Ovary (tissue), 7 donors: ENCODE measurements at regions not wholly inside any gene's neighbourhood (a gene's known extent, or its start where the extent isn't known, plus 50 kb on each side); places are given as distances from the start of the nearest gene placed in this dataset.

Experiments
- DNase-seq, 5 donors: peaks; one replicate each; pipeline ENCODE4 v3.0.0-alpha.2; 2019 to 2020
- H3K27ac ChIP-seq, 2 donors: fragments of 200-600 bp; one replicate each; pipeline versions ENCODE4 v1.5.1 to v1.8.0; 2019 to 2022
- H3K27me3 ChIP-seq: fragments of 200-600 bp; one replicate; pipeline ENCODE4 v1.8.0; 2022
- H3K36me3 ChIP-seq: fragments of 200-600 bp; sonication (generic); one replicate; pipeline ENCODE4 v1.5.1; 2019
- H3K4me1 ChIP-seq: one replicate; pipeline ENCODE4 v1.8.1; 2013; ENCODE audit warnings: mild to moderate bottlenecking, moderate library complexity; ENCODE audit not compliant: insufficient read depth
- H3K4me3 ChIP-seq: fragments of 200-600 bp; sonication (generic); one replicate; pipeline ENCODE4 v1.5.1; 2017
- H3K9me3 ChIP-seq, 2 donors: fragments of 200-600 bp in 1 of 2; sonication (generic) in 1 of 2; one replicate each; pipeline versions ENCODE4 v1.5.1 to v1.8.1; 2013 to 2019; ENCODE audit warnings: mild to moderate bottlenecking in 1 of 2, moderate library complexity in 1 of 2
- EP300 ChIP-seq: sonication (generic); formaldehyde crosslinking; IDR thresholded peaks from one replicate; pipeline ENCODE4 v1.6.1; 2017; ENCODE audit warnings: antibody characterized with exemption
- POLR2A ChIP-seq: fragments of 450-650 bp; IDR thresholded peaks from one replicate; pipeline ENCODE4 v1.6.1; 2017; ENCODE audit warnings: antibody characterized with exemption, mild to moderate bottlenecking, moderate library complexity
- WGBS, 3 donors: extraction: QIAGEN DNeasy Blood & Tissue Kit in 1 of 3; methylation state at CpG; one replicate each; pipeline versions ENCODE4 v1.1.5 to v1.1.7; 2013 to 2017; 5-methylcytosine and 5-hydroxymethylcytosine counted together
- intact Hi-C, 4 donors: fragments of 100-400 bp; cut with DNase I; formaldehyde crosslinking; loops; one replicate each; pipeline versions ENCODE4 v1.11.0 to v1.15.1; 2022 to 2023
- TF ChIP-seq, protein P1 (sequence below), 3 donors: fragments of 450-650 bp in 2 of 3; fragments of 200-600 bp in 1 of 3; IDR thresholded peaks; one replicate each; pipeline versions ENCODE4 v1.5.1 to v1.8.0; 2016 to 2022; ENCODE audit warnings: antibody characterized with exemption in 3 of 3, mild to moderate bottlenecking in 1 of 3
- donor health status: DM: no; HTN: no; CAD: no; lungs with moderate emphysema.
- donor health status: DM: no; HTN: no; CAD: no.
- donor health status: Bipolar disorder and iron deficiency.
- donor health status: DM: no; HTN: no; CAD: no.
- donor health status: DM: yes; HTN: yes; CAD: no.

DNA sequence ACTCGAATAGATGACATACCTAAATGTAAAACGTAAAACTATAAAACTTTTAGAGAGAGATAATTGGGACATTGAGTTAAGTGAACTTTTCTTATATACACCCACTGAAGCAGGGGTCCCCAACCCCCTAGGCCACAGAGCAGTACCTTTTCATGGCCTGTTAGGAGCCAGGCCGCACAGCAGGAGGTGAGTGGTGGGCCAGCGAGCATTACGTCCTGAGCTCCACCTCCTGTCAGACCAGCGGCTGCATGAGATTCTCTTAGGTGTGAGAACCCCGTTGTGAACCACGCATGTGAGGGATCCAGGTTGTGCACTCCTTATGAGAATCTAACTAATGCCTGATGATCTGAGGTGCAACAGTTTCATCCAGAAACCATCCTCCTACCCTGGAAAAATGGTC, 114.8 kb downstream of the HMX1 start:
- no peak for DNase-seq
- H3K27me3 ChIP-seq = no peaks in the 10 kb centered on the region
- H3K4me3 ChIP-seq = no peak overlapping the region
- no peaks in the 10 kb centered on the region for H3K4me1 ChIP-seq
- no peak overlapping the region for H3K27ac ChIP-seq
- H3K36me3 ChIP-seq = no peaks in the 10 kb centered on the region
- TF ChIP-seq EP300 = no peak
- TF ChIP-seq, protein P1, sequence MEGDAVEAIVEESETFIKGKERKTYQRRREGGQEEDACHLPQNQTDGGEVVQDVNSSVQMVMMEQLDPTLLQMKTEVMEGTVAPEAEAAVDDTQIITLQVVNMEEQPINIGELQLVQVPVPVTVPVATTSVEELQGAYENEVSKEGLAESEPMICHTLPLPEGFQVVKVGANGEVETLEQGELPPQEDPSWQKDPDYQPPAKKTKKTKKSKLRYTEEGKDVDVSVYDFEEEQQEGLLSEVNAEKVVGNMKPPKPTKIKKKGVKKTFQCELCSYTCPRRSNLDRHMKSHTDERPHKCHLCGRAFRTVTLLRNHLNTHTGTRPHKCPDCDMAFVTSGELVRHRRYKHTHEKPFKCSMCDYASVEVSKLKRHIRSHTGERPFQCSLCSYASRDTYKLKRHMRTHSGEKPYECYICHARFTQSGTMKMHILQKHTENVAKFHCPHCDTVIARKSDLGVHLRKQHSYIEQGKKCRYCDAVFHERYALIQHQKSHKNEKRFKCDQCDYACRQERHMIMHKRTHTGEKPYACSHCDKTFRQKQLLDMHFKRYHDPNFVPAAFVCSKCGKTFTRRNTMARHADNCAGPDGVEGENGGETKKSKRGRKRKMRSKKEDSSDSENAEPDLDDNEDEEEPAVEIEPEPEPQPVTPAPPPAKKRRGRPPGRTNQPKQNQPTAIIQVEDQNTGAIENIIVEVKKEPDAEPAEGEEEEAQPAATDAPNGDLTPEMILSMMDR (IDR thresholded peaks at IDR 0.05) = no peak
- no peak for TF ChIP-seq POLR2A
- intact Hi-C loops = no loop called here
- 45 to 64% (median 49%) methylated on average over 8 of the region's 8 CpGs for WGBS, 3 donors
- H3K9me3 ChIP-seq = no peaks in the 10 kb centered on the region

DNA sequence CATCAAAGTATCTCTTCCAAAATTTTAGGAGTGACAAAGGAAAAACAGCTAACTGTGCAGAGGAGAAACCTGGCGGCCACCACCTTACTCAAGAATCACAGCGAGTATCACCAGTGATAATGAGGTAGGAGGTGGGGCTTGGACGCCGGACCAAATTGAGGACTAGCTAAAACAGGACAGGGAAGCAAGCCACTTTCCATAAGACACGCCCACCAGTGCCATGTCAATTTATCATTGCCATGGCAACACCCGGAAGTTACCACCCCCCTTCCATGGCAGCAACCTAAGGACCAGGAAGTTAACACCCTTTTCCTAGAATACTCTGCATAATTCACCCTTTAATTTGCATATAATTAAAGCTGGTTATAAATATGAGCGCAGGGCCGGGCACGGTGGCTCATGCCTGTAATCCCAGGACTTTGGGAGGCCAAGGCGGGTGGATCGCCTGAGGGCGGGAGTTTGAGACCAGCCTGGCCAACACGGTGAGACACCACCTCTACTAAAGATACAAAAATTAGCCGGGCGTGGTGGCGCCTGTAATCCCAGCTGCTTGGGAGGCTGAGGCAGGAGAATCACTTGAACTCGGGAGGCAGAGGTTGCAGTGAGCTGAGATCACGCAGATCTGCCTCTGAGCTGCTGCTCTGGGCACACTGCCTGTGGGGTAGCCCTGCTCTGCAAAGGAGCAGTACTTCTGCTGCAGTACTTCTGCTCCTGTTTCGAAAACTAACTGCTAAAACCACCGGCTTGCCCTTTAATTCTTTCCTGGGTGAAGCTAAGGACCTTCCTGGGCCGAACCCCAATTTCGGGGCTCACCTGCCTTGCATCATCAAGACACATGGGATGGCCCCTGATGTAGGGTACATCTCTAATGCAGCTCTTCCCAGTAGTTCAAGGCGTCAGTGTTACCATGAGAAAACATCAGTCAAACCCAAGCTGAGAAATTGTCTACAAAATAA, 116.7 kb downstream of the HMX1 start:
- intact Hi-C loops = no loop called here
- DNase-seq = peak in 1 of 5 donors; percentile 10
- H3K4me3 ChIP-seq = no peak overlapping the region
- 88 to 91% (median 89%) methylated on average over 23 of the region's 23 CpGs for WGBS, 3 donors
- H3K27ac ChIP-seq = no peak overlapping the region
- H3K27me3 ChIP-seq = no peaks in the 10 kb centered on the region
- no peaks in the 10 kb centered on the region for H3K9me3 ChIP-seq
- H3K4me1 ChIP-seq = no peaks in the 10 kb centered on the region
- TF ChIP-seq, protein P1 (IDR thresholded peaks at IDR 0.05) = no peak
- no peak for TF ChIP-seq EP300
- TF ChIP-seq POLR2A = no peak
- H3K36me3 ChIP-seq = no peaks in the 10 kb centered on the region

DNA sequence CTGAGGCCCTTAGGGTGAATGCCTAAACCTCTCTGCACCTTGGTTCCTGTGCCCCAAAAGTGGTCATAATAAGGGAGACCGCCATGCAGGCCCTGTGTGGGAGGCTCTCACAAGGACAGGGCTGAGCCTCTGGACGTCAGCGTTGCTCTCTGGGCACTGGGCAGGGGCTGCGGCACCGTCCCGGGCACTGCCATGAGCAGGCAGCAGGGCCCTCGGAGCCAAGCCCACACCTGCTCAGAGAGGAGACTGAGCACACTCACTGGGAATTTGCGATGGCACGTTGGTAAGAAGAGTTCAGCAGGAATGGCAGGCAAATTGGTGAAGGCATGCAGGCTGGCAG, 123.4 kb downstream of the HMX1 start:
- no peak overlapping the region for H3K4me3 ChIP-seq
- TF ChIP-seq POLR2A (no peak), EP300 (no peak)
- TF ChIP-seq, protein P1 (IDR thresholded peaks at IDR 0.05) = no peak
- WGBS, 3 donors = 81 to 88% (median 86%) methylated on average over 9 of the region's 9 CpGs
- H3K4me1 ChIP-seq = no peaks in the 10 kb centered on the region
- no peak overlapping the region for H3K27ac ChIP-seq
- intact Hi-C loops = no loop called here
- peak in 1 of 5 donors; percentile 9 for DNase-seq
- H3K27me3 ChIP-seq = no peaks in the 10 kb centered on the region
- no peaks in the 10 kb centered on the region for H3K36me3 ChIP-seq
- peaks cover 0 to 3% of the 10 kb centered on the region in 2 donors for H3K9me3 ChIP-seq

DNA sequence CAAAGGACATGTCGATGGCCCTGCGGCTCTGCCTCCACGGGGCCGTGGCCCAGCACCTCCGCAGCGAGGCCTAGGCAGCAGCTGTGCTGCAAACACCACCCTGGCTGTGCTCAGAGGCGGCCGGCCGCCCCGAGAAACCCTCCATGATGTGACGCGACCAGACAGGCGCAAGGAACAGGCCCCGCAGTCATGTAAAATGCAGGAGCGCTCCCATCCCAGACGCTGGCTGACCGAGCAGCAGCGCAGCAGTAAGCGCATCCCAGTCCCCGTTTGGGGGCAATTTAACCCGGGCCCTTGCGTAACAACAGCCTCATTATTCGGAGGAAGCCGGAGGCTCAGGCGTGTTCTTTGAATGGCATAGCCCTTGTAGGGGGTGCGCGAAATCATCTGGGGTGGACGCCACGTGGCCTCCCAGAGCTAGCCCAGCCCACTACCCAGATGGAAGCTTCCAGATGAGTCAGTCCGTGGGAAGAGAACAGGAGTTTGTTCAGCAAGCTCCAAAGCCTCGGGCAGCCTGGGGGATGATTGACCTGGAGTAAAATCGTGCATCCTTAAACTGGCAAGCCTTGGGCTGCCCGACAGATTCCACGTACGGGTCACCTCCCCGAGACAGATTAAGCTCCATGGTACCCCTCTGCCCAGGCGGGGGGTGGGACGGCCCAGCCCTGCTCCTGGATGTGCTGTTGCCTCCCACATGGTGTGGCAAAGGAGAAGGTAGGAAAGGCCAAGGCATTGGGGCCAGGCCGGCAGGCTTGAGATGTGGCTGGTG, 124.0 kb downstream of the HMX1 start:
- Histone ChIP-seq H3K9me3 (peaks cover 0 to 3% of the 10 kb centered on the region in 2 donors), H3K36me3 (no peaks in the 10 kb centered on the region), H3K4me1 (no peaks in the 10 kb centered on the region), H3K4me3 (no peak overlapping the region), H3K27ac (no peak overlapping the region), H3K27me3 (no peaks in the 10 kb centered on the region)
- 73 to 75% (median 74%) methylated on average over 38 to 39 of the region's 39 CpGs for WGBS, 3 donors
- intact Hi-C loops = no loop called here
- TF ChIP-seq, protein P1 (IDR thresholded peaks at IDR 0.05) = no peak
- TF ChIP-seq POLR2A = no peak
- no peak for TF ChIP-seq EP300
- DNase-seq = peak in 1 of 5 donors; percentile 6
